DMS114 treated with DMSO at 0.1 percent for 48 hours (cell line): ENCODE measurements at regions not wholly inside any gene's neighbourhood (a gene's known extent, or its start where the extent isn't known, plus 50 kb on each side); places are given as distances from the start of the nearest gene placed in this dataset.
"Not testable (repeated sequence)": the region's sequence is repeated elsewhere in the genome, so short reads cannot be mapped to it uniquely, and the experiment has no call there.

Source experiments
- DNase-seq: peaks from one replicate; lab custom pipeline; 2025; ENCODE audit not compliant: unreplicated experiment; lab: John Stamatoyannopoulos, UW

DNA sequence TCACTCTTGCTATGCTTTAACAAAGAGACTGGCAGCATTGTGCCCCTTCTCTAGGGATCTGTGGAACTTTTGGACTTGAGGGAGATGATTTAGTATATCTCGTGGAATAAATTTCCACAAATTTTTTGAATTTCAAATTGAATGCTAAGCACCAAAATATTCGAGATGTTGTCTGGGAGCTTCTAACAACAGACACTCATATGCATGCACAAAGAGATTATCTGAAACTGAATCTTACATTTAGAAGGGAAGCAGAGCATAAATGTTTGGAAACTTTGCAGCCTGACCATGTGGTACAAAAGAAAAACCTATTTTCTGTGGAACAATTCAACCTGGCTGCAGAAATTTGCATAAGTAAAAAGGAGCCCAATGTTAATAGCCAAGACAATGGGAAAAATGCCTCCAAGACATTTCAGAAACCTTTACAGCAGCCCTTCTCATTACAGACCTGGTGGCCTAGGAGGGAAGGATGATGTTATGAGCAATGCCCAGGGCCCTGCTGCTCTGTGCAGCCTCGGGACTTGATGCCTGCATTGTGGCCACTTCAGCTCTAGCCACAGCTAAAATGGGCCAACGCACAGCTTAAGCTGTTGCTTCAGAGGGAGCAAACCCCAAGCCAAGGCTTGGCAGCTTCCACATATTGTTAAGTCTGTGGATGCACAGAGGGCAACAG is 285.8 kb upstream of the FAM174A start:
- DNase-seq: no peak

DNA sequence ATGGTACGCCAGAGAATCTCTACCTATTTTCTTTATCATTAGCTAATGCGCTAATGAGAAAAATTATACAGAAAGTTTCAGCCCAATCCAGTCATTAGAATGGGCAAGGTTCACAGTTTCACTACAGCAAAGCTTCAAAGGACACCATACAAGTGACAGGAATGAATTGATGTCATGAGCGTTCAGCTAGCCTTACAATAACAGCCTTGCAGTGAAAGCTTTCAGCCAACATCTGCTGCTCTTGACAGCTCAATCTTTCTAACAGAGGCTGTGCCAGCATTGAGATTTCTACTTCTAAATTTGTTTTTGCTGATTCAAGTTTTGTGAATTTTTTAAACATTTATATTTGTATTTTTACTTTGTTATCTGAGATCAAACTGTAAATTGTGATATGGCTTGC is 302.4 kb upstream of the FAM174A start:
- no peak for DNase-seq

DNA sequence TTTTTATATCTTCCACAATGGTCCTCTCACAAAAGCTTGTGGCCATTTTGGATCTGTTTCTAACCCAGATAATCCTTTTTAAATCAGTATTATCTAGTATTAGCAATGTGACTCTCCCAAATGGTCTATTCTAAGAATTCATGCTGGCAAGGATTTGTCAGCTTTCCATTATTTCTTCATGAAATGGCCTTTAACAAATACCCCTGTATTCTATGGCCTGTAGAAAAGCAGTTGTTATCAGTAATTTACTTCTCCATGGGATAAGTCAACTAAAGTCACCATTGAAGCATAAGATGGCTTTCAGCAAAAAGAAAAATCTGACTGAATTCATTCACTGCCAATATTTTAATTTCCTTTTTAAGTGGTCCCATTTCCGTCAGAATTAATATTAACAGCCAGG is 346.4 kb upstream of the FAM174A start:
- DNase-seq: no peak

DNA sequence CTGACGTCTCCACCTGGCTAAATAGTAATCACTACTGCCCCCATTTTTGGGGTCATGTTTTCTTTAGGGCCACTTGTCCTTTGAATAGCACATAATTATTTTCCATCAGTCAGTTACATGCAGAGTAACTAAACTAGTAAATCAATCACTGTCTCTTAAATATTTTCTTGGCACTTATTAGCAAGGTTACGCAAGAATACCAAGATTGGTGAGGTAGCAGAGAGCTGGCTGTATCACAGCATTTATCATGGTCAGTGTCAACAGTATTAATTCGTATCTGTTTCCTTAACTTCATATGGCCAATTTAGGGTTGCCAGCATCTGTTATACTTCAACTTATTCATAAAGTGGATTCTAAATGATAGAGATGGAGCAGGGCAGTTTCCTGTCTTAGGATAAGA is 346.8 kb upstream of the FAM174A start:
- DNase-seq: no peak

DNA sequence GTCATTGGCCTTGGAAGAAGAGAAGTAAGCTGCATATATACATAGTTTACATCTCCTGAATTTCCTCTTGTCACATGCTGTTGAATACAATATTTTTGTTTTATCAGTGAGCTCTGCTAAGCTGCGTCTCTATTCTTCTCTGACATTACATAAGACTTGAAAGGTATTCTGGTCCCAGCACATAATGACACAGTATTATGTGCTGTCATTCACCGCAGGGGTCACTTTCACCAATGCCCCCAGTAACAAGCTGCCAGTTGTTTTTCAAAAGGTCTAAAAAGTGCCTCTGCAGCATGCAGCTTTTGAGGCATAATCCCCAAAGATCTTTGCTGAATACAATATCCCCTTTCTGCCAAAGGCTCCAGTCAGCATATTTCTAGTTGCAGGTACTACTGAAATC is 349.0 kb upstream of the FAM174A start:
- no peak for DNase-seq

DNA sequence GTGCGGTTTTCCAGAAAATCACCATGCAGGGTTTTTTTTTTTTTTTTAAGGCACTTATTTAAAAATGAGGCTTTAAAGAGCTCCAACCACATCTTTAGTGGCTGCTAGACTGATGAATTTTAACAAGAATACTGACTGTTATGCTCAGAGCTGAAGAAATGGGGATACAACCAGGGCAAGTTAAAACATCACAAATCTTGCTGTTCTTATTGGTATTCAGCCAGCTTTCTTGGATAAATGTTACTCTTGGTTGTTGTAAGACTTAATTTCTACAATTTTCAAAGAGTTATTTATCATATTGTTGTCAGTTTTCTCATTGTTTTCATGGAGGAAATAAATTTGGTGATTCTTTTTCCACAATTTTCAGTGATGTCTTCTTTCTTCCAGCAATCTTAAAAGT is 352.8 kb upstream of the FAM174A start:
- no peak for DNase-seq

DNA sequence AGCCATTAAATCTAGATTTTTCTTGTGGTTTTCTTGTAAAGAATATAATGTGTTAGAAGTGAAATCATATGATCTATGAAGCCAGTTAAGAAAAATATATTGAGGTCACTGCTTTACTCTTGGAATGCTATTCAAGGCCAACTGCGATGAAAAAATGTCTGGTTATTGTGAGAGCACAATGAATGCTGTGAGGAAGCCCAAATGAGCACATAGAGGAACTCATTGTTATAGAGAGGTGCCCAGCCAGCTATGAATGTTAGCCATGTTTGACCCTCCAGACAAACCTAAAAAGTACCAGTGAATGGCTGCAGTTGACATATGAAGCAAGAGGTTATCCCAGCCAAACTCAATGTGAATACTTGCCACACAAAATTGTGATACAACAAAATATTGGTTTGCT is 359.8 kb upstream of the FAM174A start:
- no peak for DNase-seq

DNA sequence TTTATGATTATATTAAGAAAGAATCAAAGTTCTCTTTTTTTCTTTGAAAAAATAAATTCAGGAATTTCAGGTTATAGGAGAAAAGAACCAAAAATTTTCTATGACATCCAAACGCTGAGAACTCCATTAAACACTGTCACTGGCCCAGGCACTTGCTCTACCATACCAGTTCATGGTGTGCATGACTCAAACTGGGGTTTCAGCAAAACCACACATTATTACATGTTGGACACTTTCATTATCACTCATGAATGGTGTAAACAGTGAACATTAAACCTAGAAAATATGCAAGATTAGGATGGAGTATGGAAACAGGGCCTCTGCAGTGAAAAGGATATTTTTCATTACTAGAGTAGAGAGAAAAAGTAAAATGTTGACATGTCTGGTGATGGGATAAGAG is 369.9 kb upstream of the FAM174A start:
- DNase-seq: no peak

DNA sequence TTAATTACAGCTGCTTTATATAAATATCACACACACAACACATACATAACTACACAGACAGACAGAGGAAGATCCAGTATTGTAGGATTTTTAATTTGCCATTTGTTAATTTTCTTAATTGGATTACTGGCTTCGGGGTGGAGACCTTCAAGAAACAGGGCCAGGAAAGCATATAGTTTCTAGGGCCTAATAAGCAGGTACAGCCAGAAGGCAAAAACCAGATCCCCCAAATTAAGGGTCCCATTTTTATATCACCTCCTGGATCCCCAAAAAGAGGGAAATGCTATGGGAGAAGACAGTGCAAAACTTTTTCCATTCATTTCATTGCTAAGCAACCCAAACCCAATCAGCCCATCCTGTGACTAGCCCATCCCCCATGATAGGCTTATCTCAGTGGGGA is 373.3 kb upstream of the FAM174A start:
- DNase-seq: no peak

DNA sequence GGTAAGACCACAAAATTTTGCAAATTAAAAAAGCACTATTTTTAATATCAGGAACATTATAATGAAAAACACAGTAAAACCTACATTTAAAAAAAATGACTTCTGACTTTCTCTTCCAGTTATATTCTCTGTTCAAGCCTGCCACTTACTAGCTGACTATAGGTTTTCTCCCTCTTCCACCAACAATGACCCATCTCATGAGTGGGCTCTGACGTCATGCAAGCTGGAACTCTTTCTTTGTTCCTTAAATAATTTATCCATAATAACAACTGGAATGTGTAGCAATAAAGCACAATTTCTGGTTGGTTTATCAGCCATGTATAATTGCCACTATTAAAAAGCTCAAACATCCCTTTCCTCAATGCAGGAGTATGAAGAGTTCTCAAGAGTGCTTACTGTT is 378.1 kb upstream of the FAM174A start:
- DNase-seq: no peak

DNA sequence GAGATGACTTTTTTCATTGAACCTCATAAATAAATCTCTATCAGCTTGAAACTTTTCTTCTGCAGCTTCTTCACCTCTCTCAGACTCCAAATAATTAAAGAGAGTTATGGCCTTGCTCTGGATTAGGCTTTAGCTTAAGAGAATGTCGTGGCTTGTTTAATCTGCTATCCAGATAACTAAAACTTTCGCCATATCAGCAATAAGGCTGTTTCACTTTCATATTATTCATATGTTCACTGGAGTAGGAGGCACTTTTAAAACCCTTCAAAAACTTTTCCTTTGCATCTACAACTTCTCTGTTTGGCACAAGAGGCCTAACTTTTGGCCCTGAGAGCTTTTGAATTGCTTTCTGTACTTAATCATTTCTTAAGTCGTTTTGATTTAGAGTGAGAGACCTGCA is 386.9 kb upstream of the FAM174A start:
- DNase-seq: no peak

DNA sequence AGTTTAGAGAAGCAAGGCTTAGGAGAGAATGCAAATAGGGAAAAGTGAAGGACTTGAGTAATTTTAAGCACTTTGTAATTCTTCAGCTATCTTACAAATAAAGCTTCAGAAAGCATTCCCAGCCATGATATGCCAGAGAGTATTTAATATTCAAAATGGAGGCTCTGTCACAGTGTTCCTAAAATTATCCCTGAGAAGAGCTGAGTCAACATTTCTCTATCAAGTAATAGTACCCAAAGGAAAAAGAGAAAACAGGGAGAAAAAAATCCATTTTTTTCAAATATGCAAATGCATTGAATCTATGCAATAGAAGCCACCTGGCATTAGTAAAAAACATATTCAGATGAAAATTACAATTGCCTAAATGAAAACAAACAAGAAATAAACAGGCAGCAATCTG is 392.6 kb upstream of the FAM174A start:
- no peak for DNase-seq

DNA sequence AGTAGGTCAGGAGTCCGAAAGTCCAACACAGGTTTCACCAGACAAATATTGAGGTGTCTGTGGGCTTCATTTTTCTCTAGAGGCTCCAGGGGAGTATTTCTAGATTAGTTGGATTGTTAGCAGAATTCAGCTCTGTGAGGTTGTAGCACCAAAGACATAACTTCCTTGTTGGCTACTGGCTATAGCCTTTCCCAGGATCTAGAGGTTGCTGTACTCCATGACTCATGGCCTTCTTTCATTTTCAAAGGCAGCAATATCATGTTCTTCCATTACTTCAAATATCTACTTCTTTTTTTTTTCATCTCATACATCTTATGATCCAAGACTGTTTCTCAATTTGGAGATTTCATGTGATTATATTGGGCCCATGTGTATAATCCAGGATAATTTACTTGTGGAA is 404.0 kb upstream of the FAM174A start:
- DNase-seq: no peak

DNA sequence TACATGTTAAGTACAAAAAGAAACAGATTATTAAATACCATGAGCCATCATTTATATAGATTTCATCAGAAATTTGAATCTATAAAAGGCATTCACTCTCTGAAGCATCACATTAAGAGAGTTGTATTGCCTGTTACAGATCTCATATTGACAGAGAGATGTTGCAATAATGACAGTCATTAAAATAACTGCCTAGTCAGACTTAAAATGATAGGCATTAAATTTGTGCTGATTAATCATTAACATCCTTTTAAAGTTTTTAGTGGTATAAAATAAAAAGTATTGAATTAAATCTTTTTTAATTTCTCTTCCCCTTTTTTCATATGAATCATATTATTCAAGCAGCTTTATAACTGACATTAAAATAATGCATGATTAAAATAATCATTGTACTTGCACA is 404.9 kb upstream of the FAM174A start:
- no peak for DNase-seq

DNA sequence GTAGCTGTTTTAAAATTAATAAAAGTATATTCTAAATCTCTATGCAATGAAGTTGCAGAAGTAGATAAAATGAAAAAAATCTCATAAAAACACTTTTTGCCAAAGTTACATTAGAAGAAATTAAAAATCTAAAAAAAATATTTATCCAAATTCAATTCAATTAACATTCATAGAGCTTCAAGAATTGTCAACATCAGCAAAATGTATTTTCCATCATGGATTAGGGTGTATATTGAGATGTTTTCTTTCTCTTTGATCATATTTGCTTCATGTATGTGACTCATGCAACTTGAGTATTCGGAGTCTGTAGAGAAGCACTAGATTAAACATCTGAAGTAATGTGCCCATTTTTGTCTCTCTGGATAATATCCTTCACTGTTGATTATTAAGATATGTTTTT is 415.3 kb upstream of the FAM174A start:
- no peak for DNase-seq

DNA sequence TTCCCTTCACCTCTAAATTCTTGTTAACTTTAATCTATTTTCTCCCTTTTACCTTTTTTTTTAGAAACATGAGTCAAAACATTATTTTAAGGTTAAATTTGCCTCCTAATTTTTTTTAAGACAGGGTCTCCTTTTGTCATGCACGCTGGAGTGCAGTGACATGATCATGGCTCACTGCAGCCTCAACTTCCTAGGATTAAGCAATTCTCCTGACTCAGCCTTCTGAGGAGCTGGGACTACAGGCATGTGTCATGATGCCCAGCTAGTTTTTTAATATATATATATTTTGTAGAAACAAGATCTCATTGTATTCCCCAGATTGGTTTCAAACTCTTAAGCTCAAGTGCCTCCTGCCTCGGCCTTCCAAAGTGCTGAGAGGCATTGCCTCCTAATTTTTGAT is 424.7 kb upstream of the FAM174A start:
- no peak for DNase-seq

DNA sequence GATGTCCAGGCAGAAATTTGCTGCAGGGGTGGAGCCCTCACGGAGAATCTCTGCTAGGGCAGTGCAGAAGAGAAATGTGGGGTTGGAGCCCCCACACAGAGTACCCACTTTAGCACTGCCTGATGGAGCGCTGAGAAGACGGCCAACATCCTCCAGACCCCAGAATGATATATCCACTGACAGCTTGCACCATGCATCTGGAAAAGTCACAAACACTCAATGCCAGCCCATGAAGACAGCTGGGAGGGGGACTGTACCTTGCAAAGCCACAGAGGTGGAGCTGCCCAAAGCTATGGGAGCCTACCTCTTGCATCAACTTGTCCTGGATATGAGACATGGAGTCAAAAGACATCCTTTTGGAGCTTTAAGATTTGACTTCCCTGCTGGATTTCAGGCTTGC is 426.3 kb upstream of the FAM174A start:
- DNase-seq: no peak

DNA sequence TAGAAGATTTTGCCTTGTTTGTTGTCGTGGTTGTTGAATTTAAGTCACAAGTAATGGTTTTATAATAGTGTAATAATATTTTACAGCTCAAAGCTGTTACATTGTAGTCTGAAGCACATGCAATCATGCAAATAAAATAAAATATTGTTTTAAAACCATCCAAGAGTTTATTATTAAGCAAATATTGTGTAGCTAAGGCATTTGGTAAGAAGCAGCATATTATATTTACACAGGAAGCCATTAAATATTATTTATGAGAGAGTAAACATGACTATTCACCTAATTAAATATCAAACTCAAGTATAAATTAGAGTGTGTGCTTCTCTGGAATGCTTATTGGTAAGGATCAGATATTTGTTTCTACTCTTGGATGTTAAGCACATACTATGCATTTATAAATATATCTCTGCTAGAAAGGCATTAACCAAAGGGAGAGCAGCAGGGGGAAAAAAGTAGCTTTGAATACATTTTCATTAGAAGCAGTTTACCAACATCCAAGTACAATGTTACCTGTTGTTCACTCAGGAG is 431.5 kb upstream of the FAM174A start:
- not testable (repeated sequence) for DNase-seq

DNA sequence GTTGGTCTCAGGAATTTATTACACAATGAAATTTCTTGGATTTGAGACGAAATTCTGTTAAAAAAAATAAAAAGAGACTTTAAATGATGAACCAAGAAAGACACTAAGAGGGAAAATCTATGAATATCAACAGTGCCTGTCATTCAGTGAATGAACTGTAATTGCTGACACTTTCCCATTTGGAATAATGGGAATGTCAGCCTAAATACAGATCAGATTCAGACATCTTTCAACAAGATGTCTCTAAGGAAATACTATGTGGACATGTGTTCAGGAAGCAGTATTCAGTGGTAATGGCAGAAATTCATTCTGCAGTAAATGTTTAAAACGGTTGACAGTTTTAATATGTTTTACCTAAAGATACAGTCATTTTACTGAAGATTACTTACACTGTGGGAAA is 433.7 kb upstream of the FAM174A start:
- DNase-seq: not testable (repeated sequence)

DNA sequence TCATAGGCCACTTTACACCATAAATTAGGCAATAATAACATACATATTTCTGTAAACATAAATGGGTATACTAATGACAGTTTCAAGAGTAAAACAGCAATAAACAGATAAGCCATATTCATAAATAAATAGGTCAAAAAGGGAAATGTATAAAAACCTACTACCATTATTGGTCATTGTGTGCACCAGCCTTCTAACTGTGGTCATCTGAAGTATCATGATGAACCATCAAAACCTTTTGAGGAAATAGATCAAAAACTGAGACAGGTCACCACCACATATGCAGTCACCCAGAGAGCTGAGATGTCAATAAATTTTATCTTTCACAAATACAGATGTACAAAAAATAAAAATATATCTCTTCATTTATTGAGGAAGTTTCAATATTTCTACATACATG is 438.8 kb upstream of the FAM174A start:
- DNase-seq: not testable (repeated sequence)

DNA sequence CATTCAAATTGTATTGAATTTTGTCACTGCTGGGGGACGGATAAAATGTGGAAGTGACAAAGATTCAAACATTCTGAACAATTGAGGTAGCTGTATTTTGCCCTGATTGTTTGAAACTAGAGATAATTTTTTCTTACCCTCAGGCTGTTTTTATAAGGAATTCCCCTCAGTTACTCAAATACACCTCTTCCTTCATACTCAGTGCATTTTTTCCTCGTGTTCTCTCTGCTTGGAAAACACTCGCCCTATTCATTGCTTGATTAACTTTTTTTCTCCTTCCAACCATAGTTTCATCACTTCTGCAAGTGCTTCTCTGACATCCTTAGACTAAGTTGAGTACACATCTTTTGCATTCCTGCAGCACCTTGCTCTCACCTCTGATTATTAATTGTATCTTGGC is 454.5 kb upstream of the FAM174A start:
- not testable (repeated sequence) for DNase-seq

DNA sequence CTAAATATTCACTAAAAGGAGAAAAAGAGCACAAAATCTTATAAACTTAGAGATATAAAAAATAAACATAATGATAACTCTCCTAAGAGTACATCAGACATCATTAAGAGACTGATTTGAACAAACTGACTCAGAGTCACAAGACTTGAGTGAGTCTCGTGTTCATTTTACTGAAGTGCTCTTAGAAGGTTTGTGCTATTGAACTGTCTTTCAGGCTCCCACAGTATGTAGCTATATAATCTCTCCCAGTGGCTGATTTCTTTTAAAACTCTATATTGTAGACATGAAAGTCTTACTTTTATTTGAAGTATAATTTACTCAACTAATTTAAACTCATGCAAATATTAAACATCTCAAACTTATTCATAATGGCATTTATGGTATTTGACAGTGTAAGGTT is 456.0 kb upstream of the FAM174A start:
- DNase-seq: not testable (repeated sequence)

DNA sequence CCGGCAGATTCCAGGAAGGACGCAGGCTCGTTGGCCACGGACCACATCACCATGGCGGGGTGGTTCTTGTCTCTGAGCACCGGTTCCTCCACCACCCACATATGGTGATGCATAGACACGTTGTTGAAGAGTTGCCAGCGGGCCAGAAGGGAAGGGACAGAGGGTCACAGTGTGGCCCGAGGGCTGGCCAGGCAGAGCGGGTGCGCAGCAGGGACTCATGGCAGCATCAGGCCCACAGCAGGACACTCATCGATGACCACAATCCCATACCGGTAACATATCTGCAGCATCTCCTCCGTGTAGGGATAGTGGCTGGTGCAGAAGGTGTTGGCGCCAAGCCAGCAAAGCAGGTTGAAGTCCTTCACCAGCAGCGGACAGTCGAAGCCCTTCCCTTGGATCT is 469.2 kb upstream of the FAM174A start:
- not testable (repeated sequence) for DNase-seq
